GM19099 (cell line): ENCODE measurements at regions not wholly inside any gene's neighbourhood (a gene's known extent, or its start where the extent isn't known, plus 50 kb on each side); places are given as distances from the start of the nearest gene placed in this dataset.

Source experiments
- POLR2A ChIP-seq: IDR thresholded peaks from 3 replicates; pipeline ENCODE4 v1.6.1; 2011; ENCODE audit warnings: low read depth; ENCODE audit not compliant: insufficient read length; ENCODE audit errors: extremely low read depth

- no peak for TF ChIP-seq POLR2A
Observed at GRCh38 chr5:74429495-74429894, 211.0 kb downstream of the ENC1 start.

DNA sequence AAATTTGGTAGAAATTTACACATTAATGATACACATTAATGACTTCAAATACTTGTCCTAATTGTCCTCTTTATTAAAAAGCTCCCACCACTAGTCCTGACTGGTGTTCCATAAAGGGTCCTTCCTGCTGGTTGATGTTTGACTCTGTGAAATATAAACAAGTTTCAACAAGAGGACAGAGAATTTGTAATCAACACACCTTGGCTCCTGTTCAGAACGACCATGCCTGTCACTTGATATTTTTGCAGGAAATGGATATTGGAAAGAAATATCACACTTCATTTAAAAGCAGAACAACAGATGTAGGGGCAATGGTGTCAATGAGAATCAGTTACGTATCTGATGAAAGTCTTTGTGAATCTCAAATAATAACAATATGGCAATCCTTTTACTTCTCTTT is 211.7 kb downstream of the ENC1 start:
- TF ChIP-seq POLR2A: no peak

GRCh38 chr5:74428275-74428674 is 212.3 kb downstream of the ENC1 start:
- no peak for TF ChIP-seq POLR2A

GRCh38 chr5:74426506-74426905 is 214.0 kb downstream of the ENC1 start:
- TF ChIP-seq POLR2A: no peak

DNA sequence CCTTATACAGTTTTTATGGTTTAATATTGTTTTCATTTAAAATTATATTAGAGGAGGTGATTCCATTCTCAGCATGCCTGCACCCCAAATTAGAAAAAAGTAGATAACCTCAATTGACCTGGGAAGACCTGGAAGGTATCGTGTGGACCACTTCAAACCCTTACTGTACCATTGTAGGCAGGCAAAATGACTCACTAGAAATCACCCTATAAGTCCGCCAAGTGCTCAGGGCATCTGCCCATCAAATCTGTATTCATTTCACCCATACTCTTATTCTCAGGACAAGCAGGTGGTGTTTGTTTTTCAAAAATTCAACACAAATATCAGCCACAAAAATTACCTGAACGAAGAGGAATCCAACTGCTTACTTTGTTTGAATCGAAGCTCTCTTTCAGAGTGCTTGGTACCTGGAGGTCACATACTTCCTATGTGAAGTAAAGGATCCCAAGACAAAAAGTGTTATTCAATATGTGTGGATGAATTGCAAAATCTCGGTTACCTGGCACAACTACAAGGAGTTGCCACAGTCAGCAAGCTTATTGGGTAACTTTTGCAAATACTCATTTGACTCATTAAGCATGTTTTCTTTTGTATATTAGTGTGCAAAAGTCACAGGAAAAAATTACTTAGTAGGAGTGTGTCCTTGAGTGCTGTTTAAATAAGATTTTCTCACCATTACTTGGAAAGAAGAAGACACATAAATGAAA is 216.2 kb downstream of the ENC1 start:
- no peak for TF ChIP-seq POLR2A

- TF ChIP-seq POLR2A: no peak
Observed at GRCh38 chr5:74423383-74423782, 217.1 kb downstream of the ENC1 start.

- no peak for TF ChIP-seq POLR2A
Observed at GRCh38 chr5:74422671-74423070, 217.9 kb downstream of the ENC1 start.

- no peak for TF ChIP-seq POLR2A
Observed at GRCh38 chr5:74422030-74422429, 218.5 kb downstream of the ENC1 start.

GRCh38 chr5:74421377-74421776 is 219.2 kb downstream of the ENC1 start:
- no peak for TF ChIP-seq POLR2A

DNA sequence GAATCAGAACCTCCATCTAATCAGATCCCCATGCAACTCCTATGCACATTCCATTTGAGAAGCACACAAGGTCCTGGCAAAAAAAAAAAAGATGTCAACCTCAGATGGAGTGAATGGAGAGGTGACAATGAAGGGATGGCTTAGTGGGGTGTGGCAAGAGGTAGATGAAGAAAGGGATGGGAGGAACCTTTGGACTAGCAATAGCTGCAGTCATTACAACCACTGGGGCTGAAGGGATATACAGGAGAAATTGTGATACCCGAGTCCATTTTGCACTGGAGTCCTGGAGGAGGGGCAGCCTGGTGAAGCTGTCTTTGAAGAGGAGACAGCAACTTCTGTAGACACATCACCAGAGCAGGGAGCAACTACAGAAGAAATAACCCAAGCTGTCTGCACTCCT is 219.6 kb downstream of the ENC1 start:
- TF ChIP-seq POLR2A: no peak

- TF ChIP-seq POLR2A: no peak
Observed at GRCh38 chr5:74420220-74420619, 220.3 kb downstream of the ENC1 start.

DNA sequence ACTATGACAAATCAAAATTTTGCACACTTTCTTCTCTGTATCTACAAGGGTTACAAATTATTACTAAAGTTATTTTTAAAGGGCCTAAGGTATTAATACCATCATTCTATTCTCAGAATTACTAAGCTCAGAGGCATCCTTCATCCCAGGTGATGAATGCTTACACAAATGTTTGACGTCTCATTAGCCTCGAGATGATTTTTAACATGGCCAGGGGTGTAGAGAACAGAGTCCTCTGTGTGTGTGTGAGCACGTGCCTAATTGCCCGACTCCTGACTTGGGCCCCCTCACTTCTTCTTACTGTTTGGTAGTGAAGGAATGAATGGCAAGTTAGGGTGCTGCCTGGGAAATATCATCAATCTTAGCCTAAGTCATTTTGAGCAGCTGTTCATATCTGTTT is 221.1 kb downstream of the ENC1 start:
- no peak for TF ChIP-seq POLR2A

- no peak for TF ChIP-seq POLR2A
Observed at GRCh38 chr5:74418709-74419108, 221.8 kb downstream of the ENC1 start.

- no peak for TF ChIP-seq POLR2A
Observed at GRCh38 chr5:74418261-74418660, 222.3 kb downstream of the ENC1 start.

DNA sequence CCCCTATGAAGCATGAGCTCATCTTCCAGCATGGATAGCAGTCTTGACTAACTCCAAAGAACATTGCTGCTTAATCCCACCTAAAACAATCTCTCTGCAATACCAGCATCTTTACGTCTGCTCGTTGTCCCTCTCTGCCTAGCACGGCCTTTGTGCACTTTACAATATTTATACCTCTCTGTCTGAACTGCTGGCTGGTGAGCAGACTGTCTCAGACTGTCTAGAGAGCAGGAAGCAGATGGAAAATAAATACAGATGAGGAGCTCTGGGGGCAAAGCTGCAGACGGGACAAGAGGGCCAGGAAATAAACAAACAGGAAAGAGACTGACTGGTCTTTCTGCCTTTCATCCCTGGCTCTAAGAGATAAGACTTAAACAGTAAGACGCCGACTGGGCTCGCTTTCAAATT is 224.8 kb downstream of the ENC1 start:
- TF ChIP-seq POLR2A: no peak

DNA sequence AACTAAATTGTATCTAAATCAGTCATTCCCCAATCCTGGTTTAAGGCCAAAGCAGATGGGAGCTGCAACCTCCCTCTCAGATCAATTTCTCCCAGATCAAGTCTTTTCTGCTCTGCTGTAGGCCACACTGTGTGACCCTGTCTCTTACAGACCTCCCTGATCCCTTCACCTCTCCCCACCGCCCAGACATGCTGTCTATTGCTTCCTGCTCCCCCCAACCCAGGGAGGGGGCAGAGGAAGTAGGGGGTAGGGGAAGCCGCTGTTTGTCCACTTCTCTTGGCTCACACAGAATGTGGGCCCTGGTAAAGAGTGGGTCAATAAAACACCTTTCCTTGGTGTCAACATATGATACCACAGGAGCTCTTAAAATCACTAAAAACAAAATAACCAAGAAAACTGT is 226.3 kb downstream of the ENC1 start:
- no peak for TF ChIP-seq POLR2A
